NT2/D1 (cell line): ENCODE measurements at regions not wholly inside any gene's neighbourhood (a gene's known extent, or its start where the extent isn't known, plus 50 kb on each side); places are given as distances from the start of the nearest gene placed in this dataset.

ENCODE experiments used
- SUZ12 ChIP-seq: IDR thresholded peaks from 2 replicates; pipeline ENCODE4 v1.6.1; 2011; ENCODE audit not compliant: insufficient read length, insufficient read depth; ENCODE audit errors: extremely low read depth
- YY1 ChIP-seq: IDR thresholded peaks from 2 replicates; pipeline ENCODE4 v1.6.1; 2011; ENCODE audit not compliant: insufficient read length, insufficient read depth
- ZNF274 ChIP-seq: IDR thresholded peaks from 2 replicates; pipeline ENCODE4 v1.6.1; 2011; ENCODE audit warnings: mild to moderate bottlenecking, low read depth, low read length

DNA sequence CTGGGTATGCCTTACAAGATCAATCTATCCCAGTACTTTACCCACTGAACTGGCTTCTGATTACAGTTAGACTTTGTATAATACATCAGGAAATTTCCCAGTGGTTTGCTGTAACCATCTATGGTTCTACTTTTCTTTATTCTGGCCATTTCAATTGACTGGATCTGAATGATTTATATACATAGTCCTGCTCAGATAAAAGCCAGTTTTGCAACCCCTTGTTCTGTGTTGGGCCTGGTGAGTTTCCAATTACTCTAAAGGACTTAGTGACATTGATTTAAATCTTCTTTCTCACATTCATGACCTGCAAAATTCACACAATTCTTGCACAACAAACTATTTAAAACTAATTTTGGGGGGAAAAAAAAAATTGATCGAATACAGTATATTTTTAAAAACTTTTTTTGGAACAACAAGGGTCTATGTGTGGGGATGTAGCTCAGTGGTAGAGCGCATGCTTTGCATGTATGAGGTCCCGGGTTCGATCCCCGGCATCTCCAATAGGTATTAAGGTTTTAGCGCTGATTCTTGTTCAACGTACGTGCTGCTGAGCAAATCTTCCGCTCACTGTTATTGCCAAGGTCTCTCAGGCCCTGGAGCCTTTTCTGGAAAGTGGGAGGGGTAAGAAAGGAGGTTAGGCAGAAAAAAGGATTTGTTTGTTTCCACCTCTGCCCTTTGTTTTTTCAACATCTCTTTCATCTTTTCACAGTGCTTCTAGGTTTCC lies 117.5 kb downstream of the GPX5 start:
- TF ChIP-seq SUZ12 (no peak), ZNF274 (no peak), YY1 (no peak)
